ENCODE measurements at regions not wholly inside any gene's neighbourhood (a gene's known extent, or its start where the extent isn't known, plus 50 kb on each side); places are given as distances from the start of the nearest gene placed in this dataset.
A peak's percentile ranks its signal among the peaks of the same experiment; 100 is the strongest.
"Not testable (repeated sequence)": the region's sequence is repeated elsewhere in the genome, so short reads cannot be mapped to it uniquely, and the experiment has no call there.

- no peak for DNase-seq
These were observed 142.8 kb downstream of the NECTIN1 start for GRCh38 chr11:119586181-119586580.

GRCh38 chr11:119585043-119585781 lies 143.8 kb downstream of the NECTIN1 start:
- DNase-seq = peak; percentile 4

- DNase-seq = peak; percentile 21
These were observed 144.6 kb downstream of the NECTIN1 start for GRCh38 chr11:119584193-119585042.

- no peak for DNase-seq
These were observed 145.4 kb downstream of the NECTIN1 start for GRCh38 chr11:119583585-119583984.

GRCh38 chr11:119581396-119581795 lies 147.6 kb downstream of the NECTIN1 start:
- not testable (repeated sequence) for DNase-seq

GRCh38 chr11:119580751-119581150 lies 148.2 kb downstream of the NECTIN1 start:
- DNase-seq = no peak

- DNase-seq = no peak
These were observed 148.9 kb downstream of the NECTIN1 start for GRCh38 chr11:119580081-119580480.

DNA sequence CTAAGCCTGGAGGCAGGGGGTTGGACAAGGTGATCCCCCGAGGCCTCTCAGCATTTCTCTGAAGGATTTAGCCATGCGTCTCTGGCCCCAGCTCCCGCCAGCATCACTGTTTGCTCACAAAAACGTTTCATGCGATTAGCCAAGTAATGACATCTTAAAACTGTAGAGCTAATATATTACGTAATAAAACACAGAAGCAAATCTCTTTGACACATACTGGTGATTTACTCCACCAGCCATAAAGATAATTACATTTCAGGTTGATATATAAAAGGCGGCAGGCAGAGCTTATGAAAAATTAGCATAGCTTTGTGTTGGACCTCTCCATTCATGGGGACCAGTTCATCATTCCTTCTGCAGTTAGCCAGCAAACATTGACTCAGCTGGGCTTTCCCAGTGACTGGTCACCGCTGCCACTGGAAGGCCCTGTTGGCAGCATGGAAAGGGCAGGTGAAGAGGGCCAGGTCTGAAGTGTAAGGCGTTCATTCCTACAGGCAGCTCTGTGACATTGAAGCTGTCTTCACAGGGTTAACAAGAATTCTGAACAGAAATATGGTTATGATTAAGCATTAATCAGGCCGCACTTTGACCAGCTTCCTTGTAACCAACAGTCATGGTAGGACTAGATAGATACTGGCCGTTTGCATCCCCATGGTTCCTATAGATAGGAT lies 150.3 kb downstream of the NECTIN1 start:
- peak; percentile 1 for DNase-seq

DNA sequence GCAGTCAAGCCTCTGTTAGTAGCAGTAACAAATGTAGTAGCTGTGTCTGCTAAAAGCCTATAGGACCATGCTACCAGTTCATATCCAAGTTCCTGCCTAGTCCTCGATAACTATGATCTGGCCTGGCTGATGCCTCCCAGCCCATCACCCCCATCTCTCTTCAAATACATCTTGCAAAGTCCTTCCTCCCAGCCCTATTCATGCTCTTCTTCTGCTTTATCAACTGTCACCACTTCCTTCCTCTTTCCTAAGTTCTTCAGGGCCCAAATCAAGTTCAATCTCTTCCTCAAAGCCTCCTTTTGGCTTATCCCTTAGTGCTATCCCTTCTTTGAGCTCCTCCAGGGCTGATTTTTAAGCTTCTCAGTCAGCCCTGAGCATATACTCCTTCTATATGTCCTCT lies 150.9 kb upstream of the THY1 start:
- DNase-seq = no peak

- DNase-seq = no peak
These were observed 149.8 kb upstream of the THY1 start for GRCh38 chr11:119572481-119573424.

- DNase-seq = no peak
These were observed 148.3 kb upstream of the THY1 start for GRCh38 chr11:119571311-119571710.

GRCh38 chr11:119567688-119568582 lies 145.0 kb upstream of the THY1 start:
- peak; percentile 20 for DNase-seq

DNA sequence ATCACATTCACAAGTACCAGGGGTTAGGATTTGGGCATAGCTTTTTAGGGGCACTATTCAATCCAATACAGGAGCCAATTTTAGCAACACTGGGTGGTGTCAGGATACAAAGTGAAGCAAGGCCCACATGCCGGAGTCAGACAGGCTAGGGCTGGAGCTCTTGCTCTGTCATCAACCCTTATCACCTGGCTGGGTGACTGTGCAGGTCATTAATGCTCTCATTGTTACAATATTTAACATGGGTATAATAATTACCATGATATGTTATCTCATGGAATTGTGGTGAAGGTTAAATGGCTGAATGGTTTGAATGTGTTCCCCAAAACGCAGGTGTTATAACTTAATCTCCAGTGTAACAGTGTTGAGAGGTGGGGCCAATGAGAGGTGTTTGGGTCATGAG lies 143.3 kb upstream of the THY1 start:
- DNase-seq = no peak

DNA sequence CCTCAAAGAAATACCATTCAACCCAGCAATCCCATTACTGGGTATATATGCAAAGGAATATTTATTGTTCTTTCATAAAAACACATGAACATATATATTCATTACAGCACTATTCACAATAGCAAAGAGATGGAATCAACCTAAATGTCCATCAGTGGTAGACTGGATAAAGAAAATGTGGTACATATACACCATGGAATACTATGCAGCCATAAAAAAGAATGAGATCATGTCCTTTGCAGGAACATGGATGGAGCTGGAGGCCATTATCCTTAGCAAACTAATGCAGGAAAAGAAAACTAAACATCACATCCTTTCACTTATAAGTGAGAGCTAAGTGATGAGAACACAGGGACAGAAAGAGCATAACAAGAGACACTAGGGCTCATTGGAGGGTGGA lies 142.7 kb upstream of the THY1 start:
- DNase-seq = not testable (repeated sequence)

DNA sequence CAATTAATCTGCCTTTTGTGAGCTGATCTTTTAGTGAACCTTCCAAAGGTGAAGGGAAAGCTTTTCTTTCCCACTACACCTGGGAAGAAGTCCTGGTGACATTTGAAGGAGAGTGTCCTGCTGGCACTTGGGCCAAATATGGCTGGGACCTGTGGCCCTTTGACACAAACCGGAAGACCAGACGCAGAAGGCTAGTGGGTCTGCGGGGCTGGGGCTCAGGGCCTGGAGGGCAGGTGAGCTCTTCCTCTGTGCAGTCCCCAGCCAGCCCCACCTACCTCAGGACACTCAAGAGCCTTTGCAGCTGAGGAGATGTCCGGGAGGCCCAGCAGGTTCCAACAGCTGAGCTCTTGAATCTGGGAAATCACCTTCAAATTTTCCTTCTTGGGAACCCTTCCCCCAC lies 138.0 kb upstream of the THY1 start:
- no peak for DNase-seq

- DNase-seq = no peak
These were observed 137.3 kb upstream of the THY1 start for GRCh38 chr11:119560291-119560690.

- no peak for DNase-seq
These were observed 129.1 kb upstream of the THY1 start for GRCh38 chr11:119552106-119552485.

DNA sequence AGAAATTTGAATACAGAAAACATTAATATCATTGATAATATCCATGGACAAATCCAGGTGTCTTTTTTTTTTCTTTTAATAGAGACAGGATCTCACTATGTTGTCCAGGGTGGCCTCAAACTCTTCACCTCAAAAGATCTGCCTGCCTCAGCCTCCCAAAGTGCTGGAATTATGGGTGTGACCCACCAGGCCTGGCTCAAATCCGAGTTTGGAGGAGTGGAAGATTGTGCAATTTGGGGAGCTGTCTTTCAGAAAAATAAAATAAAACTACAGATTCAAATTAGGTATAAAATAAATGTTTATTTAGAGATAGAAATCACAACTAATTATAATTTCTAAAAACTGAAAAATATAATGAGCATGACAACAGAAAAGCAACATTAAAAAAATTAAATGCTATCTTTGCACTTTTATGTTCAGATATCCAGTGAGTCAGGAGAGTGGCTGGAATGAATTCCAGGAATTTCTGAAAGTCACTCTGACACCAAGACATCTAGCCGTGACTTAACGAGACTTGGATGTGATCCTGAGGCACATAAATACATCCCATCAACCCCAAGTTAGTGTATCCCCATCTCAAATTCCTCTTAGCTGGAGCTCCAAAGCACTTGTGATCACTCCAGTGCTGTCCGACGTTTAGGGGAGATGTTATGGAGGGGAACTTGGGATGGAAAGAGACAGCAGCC lies 128.6 kb upstream of the THY1 start:
- no peak for DNase-seq

GRCh38 chr11:119550053-119550752 lies 127.2 kb upstream of the THY1 start:
- DNase-seq = no peak

DNA sequence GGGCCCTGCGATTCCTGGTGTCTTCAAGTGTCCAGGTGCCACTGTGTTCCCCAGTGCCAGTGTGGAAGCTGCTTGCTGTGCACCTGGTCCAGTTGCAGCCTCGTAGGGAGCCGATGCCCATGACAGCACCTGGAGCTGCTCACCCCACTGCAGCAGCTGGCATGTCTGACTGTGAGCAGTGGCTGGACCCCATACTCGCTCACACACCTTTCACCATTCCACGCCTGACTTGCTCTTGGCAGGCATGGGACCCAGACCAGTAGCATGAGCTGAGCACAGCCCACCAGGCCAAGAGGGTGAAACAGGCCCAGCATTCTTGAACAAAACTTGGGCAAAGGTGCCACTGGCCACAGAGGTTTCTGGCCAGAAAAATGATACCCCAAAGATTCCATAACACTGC lies 124.5 kb upstream of the THY1 start:
- DNase-seq = no peak
